ENCODE measurements at regions not wholly inside any gene's neighbourhood (a gene's known extent, or its start where the extent isn't known, plus 50 kb on each side); places are given as distances from the start of the nearest gene placed in this dataset.

DNA sequence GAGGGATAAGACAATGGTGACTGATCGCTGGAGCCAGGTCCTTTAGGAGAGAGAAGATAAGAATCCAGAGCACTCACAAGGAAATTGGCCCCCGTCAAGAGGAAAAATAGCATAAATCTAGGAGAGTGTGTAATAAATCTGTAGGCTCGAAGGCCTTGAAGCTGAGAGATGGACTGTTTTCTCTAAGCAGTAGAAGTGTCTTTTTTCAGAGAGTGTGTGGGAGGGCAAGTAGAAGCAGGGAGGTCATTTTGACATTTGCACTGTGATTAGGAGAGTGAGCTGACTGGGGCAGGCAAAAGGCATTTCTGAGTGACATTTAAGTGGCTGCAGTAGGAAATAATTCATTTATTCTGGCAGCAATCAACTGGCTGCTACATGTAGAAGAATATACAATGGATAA is 78.0 kb upstream of the DDHD1 start:
- Histone ChIP-seq H3K79me2 (ENCODE audit: insufficient read depth, low read length) (no peaks in the 10 kb centered on the region), H3K9me3 (ENCODE audit: insufficient read depth, low read length) (no peaks in the 10 kb centered on the region), H4K20me1 (ENCODE audit: low read depth, low read length) (no peaks in the 10 kb centered on the region), H3K36me3 (ENCODE audit: low read length) (no peaks in the 10 kb centered on the region), H3F3A (ENCODE audit: insufficient read depth) (no peaks in the 10 kb centered on the region), H2AFZ (ENCODE audit: low read depth, low read length, severe bottlenecking) (no peak overlapping the region), H3K27me3 (ENCODE audit: low read length) (no peaks in the 10 kb centered on the region), H3K27ac (ENCODE audit: low read depth, low read length) (no peak overlapping the region), H3K9me2 (replicated peaks; ENCODE audit: insufficient read depth, low read length) (no peaks in the 10 kb centered on the region), H3K9ac (ENCODE audit: low read length) (no peak overlapping the region), H3K4me3 (ENCODE audit: insufficient read depth, low read length, poor library complexity, severe bottlenecking) (no peak overlapping the region), H3K4me2 (ENCODE audit: low read depth, low read length, poor library complexity, severe bottlenecking) (no peak overlapping the region)
- TF ChIP-seq EZH2phosphoT487 (conservative IDR thresholded peaks at IDR 0.05; ENCODE audit: low read length), result no peak

- no peaks in the 10 kb centered on the region for H3K79me2 ChIP-seq (ENCODE audit: insufficient read depth, low read length)
- no peaks in the 10 kb centered on the region for H3K9me3 ChIP-seq (ENCODE audit: insufficient read depth, low read length)
- no peaks in the 10 kb centered on the region for H3K9me2 ChIP-seq (replicated peaks; ENCODE audit: insufficient read depth, low read length)
- H3K9ac ChIP-seq (ENCODE audit: low read length), result no peak overlapping the region
- H3K27me3 ChIP-seq (ENCODE audit: low read length), result no peaks in the 10 kb centered on the region
- TF ChIP-seq, protein P1, sequence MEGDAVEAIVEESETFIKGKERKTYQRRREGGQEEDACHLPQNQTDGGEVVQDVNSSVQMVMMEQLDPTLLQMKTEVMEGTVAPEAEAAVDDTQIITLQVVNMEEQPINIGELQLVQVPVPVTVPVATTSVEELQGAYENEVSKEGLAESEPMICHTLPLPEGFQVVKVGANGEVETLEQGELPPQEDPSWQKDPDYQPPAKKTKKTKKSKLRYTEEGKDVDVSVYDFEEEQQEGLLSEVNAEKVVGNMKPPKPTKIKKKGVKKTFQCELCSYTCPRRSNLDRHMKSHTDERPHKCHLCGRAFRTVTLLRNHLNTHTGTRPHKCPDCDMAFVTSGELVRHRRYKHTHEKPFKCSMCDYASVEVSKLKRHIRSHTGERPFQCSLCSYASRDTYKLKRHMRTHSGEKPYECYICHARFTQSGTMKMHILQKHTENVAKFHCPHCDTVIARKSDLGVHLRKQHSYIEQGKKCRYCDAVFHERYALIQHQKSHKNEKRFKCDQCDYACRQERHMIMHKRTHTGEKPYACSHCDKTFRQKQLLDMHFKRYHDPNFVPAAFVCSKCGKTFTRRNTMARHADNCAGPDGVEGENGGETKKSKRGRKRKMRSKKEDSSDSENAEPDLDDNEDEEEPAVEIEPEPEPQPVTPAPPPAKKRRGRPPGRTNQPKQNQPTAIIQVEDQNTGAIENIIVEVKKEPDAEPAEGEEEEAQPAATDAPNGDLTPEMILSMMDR (IDR thresholded peaks at IDR 0.05; ENCODE audit: insufficient read depth, low read length, poor library complexity, severe bottlenecking), result no peak
- TF ChIP-seq EZH2phosphoT487 (conservative IDR thresholded peaks at IDR 0.05; ENCODE audit: low read length), result no peak
- no peaks in the 10 kb centered on the region for H3K36me3 ChIP-seq (ENCODE audit: low read length)
- H3K27ac ChIP-seq (ENCODE audit: low read depth, low read length), result no peak overlapping the region
- H4K20me1 ChIP-seq (ENCODE audit: low read depth, low read length), result no peaks in the 10 kb centered on the region
- no peak overlapping the region for H3K4me2 ChIP-seq (ENCODE audit: low read depth, low read length, poor library complexity, severe bottlenecking)
- no peak overlapping the region for H2AFZ ChIP-seq (ENCODE audit: low read depth, low read length, severe bottlenecking)
- no peak overlapping the region for H3K4me3 ChIP-seq (ENCODE audit: insufficient read depth, low read length, poor library complexity, severe bottlenecking)
- H3F3A ChIP-seq (ENCODE audit: insufficient read depth), result no peaks in the 10 kb centered on the region
Measured at GRCh38 chr14:53228966-53229365, 75.8 kb upstream of the DDHD1 start.

DNA sequence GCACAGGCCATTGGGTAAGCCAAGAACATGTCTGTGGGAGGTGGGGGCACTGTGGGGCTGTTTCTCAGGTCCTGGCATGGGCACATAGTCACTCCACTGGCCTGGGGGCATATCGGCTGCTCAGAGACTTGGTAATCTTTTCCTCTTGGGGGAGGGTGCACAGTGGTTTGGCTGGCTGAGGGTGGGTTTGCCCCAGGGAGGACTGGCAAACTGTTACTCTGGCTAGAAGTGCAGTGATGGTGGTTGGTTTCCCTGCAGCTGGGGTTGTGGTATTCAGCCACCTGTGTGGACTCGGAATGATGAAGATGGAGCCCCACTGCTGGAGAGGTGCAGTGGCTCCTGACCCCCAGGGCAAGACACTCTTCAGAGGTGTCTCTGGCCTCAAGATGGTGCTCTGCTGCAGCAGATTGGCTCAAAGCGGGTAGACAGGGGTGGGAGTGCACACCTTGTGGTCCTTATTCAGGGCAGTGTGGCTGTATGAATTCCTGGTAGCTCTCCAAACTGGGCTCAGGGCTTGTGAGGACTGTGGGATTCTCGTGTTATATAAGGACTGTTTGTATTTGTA is 74.1 kb upstream of the DDHD1 start:
- Histone ChIP-seq H3K27me3 (ENCODE audit: low read length) (no peaks in the 10 kb centered on the region), H3F3A (ENCODE audit: insufficient read depth) (no peaks in the 10 kb centered on the region), H2AFZ (ENCODE audit: low read depth, low read length, severe bottlenecking) (no peak overlapping the region), H3K9me2 (replicated peaks; ENCODE audit: insufficient read depth, low read length) (no peaks in the 10 kb centered on the region), H4K20me1 (ENCODE audit: low read depth, low read length) (no peaks in the 10 kb centered on the region), H3K36me3 (ENCODE audit: low read length) (no peaks in the 10 kb centered on the region), H3K9ac (ENCODE audit: low read length) (no peak overlapping the region), H3K79me2 (ENCODE audit: insufficient read depth, low read length) (no peaks in the 10 kb centered on the region), H3K27ac (ENCODE audit: low read depth, low read length) (no peak overlapping the region), H3K9me3 (ENCODE audit: insufficient read depth, low read length) (no peaks in the 10 kb centered on the region), H3K4me2 (ENCODE audit: low read depth, low read length, poor library complexity, severe bottlenecking) (no peak overlapping the region), H3K4me3 (ENCODE audit: insufficient read depth, low read length, poor library complexity, severe bottlenecking) (no peak overlapping the region)
- TF ChIP-seq, protein P1 (IDR thresholded peaks at IDR 0.05; ENCODE audit: insufficient read depth, low read length, poor library complexity, severe bottlenecking), result no peak
- TF ChIP-seq EZH2phosphoT487 (conservative IDR thresholded peaks at IDR 0.05; ENCODE audit: low read length), result no peak

GRCh38 chr14:53226553-53226952 is 73.4 kb upstream of the DDHD1 start:
- H3K4me2 ChIP-seq (ENCODE audit: low read depth, low read length, poor library complexity, severe bottlenecking), result no peak overlapping the region
- H3K27me3 ChIP-seq (ENCODE audit: low read length), result no peaks in the 10 kb centered on the region
- no peak overlapping the region for H3K9ac ChIP-seq (ENCODE audit: low read length)
- H3K27ac ChIP-seq (ENCODE audit: low read depth, low read length), result no peak overlapping the region
- no peak overlapping the region for H2AFZ ChIP-seq (ENCODE audit: low read depth, low read length, severe bottlenecking)
- no peaks in the 10 kb centered on the region for H3K9me3 ChIP-seq (ENCODE audit: insufficient read depth, low read length)
- H3K79me2 ChIP-seq (ENCODE audit: insufficient read depth, low read length), result no peaks in the 10 kb centered on the region
- no peaks in the 10 kb centered on the region for H4K20me1 ChIP-seq (ENCODE audit: low read depth, low read length)
- no peaks in the 10 kb centered on the region for H3F3A ChIP-seq (ENCODE audit: insufficient read depth)
- no peak overlapping the region for H3K4me3 ChIP-seq (ENCODE audit: insufficient read depth, low read length, poor library complexity, severe bottlenecking)
- TF ChIP-seq, protein P1 (IDR thresholded peaks at IDR 0.05; ENCODE audit: insufficient read depth, low read length, poor library complexity, severe bottlenecking), result no peak
- TF ChIP-seq EZH2phosphoT487 (conservative IDR thresholded peaks at IDR 0.05; ENCODE audit: low read length), result no peak
- no peaks in the 10 kb centered on the region for H3K36me3 ChIP-seq (ENCODE audit: low read length)
- H3K9me2 ChIP-seq (replicated peaks; ENCODE audit: insufficient read depth, low read length), result no peaks in the 10 kb centered on the region

Data from SU-DHL-6 (cell line).